NCI-H345 treated with DMSO at 0.1 percent for 48 hours (cell line): ENCODE measurements at regions not wholly inside any gene's neighbourhood (a gene's known extent, or its start where the extent isn't known, plus 50 kb on each side); places are given as distances from the start of the nearest gene placed in this dataset.
"Not testable (repeated sequence)": the region's sequence is repeated elsewhere in the genome, so short reads cannot be mapped to it uniquely, and the experiment has no call there.

ENCODE experiments used
- DNase-seq: peaks from one replicate; lab custom pipeline; 2025; ENCODE audit not compliant: unreplicated experiment; lab: John Stamatoyannopoulos, UW

DNA sequence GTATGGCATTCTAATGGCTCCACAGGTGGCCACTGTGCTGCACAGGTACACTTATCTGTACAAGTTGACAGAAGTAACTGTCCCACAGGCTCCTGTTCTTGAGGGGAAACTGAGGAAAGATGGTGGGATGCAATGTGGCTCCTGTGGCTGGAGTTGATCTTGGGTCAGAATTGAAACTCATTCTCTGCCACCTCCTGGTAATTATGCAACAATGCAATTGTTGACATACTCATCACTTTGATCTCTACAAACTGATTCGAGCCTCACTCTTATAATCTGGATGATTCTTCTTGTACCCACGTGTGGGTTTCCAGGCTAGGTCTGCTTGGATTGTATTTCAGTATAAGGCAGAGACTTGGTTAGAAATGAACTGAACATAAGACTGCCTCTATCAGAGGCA is 148.8 kb downstream of the CCNG2 start:
- no peak for DNase-seq

- DNase-seq, result no peak
Observed at GRCh38 chr4:77306496-77306895, 149.5 kb downstream of the CCNG2 start.

DNA sequence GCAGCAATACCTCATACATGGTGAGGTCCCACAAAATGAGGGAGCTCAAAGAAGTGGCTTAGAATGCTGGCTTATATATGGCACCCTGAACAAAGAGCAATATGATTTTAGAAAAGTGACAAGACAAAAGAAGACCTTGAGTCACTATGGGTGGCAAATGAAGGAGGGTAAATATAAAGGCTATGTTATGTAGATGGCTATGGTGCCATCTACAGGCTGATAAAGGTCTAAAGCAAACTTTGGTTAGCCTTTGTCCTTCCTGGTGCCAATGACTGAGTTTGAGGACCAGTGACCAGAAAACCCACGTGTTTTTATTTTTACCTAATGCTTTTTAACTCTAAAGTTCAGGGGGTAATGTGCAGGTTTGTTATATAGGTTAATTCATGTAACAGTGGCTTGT is 151.8 kb downstream of the CCNG2 start:
- DNase-seq, result no peak

- DNase-seq, result no peak
Observed at GRCh38 chr4:77309496-77309895, 152.5 kb downstream of the CCNG2 start.

DNA sequence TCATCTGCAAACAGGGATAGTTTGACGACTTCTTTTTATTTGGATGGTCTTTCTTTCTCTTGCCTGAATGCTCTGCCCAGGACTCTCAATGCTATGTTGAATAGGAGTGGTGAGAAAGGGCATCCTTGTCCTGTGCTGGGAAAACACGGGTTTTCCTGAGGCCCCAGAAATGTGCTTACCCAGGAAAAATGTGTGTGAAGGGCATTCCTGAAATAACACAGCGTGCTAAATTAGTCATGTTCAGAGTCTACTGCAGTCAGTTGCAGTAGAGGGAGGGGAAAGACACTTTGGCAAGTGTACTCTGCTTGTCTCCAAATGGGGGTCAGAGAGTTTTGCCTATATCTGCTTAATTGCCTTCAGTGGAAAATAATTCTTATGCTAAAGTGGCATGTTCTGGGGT is 153.9 kb downstream of the CCNG2 start:
- no peak for DNase-seq

DNA sequence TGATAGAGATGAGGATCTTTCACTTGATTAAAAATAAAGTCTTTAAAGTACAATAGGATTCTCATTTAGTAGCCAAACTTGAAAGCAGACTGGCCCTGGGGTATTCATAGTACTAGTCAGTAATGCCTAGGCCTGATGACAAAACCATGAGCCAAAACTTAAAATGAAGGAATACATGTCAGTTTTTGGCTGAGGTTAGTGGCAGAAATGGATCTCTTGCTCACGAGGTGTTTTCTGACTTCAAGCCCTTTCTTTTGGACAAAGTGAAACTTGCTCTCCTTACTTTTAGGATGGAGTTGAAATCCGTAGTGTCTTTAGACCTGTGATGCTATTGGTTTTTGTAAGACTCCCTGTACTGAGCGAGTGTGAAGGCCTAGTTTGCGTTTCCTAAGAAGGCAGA is 157.7 kb downstream of the CCNG2 start:
- DNase-seq, result no peak

DNA sequence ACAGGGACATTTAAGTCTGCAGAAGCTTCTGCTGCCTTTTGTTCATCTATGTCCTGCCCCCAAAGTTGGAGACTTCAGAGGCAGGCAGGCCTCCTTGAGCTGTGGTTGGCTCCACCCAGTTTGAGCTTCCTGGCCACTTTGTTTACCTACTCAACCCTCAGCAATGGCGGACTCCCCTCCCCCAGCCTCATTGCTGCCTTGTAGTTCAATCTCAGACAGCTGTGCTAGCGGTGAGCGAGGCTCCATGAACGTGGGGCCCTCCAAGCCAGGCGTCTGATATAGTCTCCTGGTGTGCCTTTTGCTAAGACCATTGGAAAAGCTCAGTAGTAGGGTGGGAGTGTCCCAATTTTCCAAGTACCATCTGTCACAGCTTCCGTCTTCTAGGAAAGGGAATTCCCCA is 170.1 kb downstream of the CCNG2 start:
- DNase-seq, result no peak

GRCh38 chr4:77332696-77333270 is 175.8 kb downstream of the CCNG2 start:
- DNase-seq, result no peak

DNA sequence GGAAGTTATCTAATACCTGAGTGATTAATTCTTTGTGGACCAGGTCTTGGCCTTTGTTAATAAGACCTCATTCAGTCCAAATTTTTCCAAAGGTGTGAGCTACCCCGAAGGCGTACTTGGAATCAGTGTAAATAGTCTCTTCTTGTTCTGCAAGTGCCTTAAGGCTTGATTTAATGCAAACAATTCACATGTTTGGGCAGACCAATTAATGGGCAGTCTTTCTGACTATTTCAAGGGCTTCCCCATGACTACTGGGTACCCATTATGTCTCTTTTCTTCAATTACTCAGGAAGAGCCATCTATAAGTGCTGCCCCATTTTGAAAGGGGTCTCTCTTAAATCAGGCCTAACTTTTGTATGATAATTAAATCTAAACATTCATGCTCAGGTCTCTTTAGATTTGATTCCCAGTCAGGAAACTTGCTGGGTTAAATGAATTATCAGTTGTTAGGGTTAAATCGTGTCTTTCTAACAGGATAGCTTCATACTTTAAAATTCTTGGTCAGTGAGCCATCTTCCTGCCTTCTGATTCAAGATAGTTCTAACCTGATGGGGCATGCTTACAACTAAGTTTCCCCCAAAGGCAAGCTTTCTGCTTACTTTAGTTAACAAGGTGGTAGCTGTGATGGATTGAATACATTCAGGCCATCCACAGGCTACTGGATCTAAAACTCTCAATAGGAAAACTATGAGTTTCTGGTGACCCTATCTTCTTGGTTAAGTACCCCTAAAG is 179.6 kb downstream of the CCNG2 start:
- DNase-seq, result no peak

GRCh38 chr4:77342170-77342810 is 185.3 kb downstream of the CCNG2 start:
- no peak for DNase-seq

DNA sequence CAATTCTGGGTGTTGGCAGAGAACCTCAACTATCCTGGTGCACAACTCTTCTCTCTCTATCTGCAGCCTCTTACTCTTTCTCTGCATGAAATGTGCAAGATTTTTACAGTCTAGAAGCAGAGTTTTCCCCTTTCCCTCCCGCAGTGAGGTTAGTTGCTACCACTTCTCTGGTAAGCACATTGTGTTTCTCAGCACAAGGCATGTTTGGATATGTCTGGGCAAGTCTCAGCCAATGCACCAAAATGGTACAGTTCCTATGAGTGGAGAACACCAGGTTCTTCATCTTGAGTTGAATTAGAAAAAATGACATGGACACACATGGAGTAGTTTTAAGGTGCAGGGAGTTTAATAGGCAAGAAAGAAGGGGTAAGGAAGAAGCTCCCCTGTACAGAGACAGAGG is 187.0 kb downstream of the CCNG2 start:
- no peak for DNase-seq

DNA sequence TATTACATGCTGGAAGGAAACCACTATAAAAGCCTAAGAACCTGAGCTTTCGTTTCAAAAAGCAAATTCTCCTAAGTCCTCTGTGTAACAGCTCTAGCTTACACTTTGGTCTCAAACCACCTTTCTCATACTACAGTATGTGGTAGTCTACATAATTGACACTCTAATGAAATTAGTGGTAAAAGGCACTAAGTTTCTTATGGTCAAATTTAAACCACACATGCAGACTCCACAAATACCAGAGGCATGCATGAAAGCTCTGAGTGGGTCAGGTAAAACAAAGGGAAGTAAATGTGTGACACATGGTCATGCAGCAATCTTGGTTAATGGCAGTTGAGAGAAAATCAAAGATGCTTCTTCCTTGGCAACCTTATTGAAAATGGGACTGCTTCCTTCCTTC is 187.8 kb downstream of the CCNG2 start:
- no peak for DNase-seq

DNA sequence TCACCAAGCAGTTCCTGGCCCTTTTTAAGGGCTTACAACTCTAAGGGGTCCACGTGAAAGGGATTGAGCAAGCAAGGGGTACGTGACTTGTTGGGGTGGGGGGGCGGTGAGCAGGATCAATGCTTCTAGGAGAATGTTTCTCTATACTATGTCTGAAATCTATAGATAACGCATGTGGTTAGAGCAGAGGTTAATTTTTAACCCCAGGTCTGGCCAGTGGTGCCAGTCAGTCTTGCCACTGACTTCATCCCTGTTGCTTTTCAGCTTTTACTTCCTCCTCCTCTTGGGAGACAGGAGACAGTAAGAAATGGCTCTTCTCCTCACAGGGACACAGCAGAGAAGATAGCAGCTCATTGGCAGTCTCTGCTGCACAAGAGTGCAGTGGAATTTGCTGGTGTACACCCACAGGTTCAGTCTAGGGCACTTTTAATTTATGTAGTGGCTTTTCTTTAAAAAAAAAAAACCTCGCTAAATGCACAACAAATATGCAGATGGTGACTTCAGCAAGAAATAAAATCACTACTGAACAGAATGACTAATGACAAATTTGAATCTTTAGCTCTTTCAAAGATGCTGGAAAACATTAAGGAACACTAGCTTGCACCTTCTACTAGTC is 190.5 kb downstream of the CCNG2 start:
- DNase-seq, result no peak

- DNase-seq, result no peak
Observed at GRCh38 chr4:77348815-77349214, 191.8 kb downstream of the CCNG2 start.

GRCh38 chr4:77349364-77349763 is 192.4 kb downstream of the CCNG2 start:
- no peak for DNase-seq

DNA sequence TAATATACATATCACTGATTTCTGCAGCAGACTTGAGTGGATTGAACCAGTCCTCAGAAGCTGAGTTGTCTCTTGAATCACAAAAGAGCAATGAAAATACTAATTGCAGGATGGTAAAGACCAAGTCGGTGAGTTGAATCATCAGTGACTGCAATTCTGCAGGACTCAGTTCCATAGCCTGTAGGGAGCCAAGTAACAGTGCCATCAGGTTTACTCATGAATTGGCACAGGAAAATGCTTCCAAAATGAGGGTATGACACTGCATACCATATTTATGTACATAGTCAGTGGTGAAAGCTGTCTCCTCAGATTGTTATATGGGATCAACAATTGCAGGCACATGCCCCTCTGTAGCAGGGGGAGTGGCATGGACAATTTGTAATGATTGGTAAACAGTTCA is 192.8 kb downstream of the CCNG2 start:
- no peak for DNase-seq

- no peak for DNase-seq
Observed at GRCh38 chr4:77352192-77352591, 195.2 kb downstream of the CCNG2 start.

GRCh38 chr4:77353724-77354315 is 196.8 kb downstream of the CCNG2 start:
- not testable (repeated sequence) for DNase-seq

DNA sequence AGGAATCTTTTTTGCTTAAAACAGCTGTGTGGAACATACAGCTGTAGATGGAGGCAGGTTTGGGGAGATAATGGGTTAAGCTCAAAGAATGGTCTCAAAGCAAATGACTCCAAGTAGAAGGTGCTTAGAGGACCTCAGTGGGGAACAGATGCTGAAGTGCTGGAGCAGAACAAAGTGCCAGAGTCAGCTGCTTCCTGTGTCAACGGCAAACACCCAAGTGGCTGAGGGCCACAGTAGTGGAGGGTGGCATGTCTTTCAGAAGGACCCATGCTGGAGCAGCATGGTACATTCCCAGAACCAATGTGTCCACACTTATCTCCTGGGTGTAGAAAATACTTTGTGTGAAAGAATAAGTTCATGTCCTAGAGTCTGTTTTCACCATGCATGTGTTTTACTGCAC is 197.5 kb downstream of the CCNG2 start:
- DNase-seq, result no peak

GRCh38 chr4:77355731-77356130 is 198.7 kb downstream of the CCNG2 start:
- DNase-seq, result no peak

DNA sequence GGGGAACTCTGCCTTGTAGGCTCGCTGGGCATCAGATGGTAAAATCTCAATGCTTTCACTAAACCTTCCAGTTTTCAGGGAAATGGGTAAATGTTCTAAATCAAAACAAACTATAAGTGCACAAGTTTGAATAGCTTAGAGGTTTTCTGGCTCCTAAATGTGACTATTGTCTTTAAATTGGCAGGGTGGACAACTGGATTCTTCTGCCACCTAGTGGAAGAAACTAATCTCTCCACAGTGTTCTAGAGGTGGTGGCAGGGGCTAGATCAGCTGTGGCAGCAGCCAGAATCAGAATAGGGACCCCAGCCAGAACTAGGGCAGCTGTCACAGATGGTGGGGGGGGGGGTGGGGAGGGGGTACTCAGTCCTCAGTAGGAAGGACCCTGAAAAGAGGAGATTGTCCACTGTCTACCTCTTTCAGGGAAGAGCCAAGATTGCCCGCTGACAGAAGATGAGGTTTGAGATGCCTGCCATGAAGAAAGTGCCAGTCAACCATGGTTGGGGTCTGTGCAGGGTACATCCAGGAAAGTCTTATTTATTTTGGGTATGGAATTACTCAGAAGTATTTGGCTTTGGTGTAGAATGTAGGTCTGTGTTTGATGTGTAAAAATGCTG is 201.4 kb downstream of the CCNG2 start:
- peak; percentile 2 for DNase-seq
